ENCODE measurements at regions not wholly inside any gene's neighbourhood (a gene's known extent, or its start where the extent isn't known, plus 50 kb on each side); places are given as distances from the start of the nearest gene placed in this dataset.

- no CpG with 5 or more reads among the region's 2 CpGs for WGBS (ENCODE audit: insufficient coverage)
- peak overlapping the region in 2 of 3 donors; percentile 46 to 67 for H3K4me3 Mint-ChIP-seq
- peaks cover 0 to 5% (median 0%) of the 10 kb centered on the region in 3 donors for H3K4me1 Mint-ChIP-seq
- H3K27ac ChIP-seq (ENCODE audit: low read length) = no peak overlapping the region
- no peaks in the 10 kb centered on the region for H3K9me3 Mint-ChIP-seq
- no peaks in the 10 kb centered on the region for H3K27me3 ChIP-seq (replicated peaks in 1 of 2; ENCODE audit: control insufficient read depth in 2 of 2, extremely low read depth in 1 of 2, insufficient read depth in 2 of 2, low read length in 1 of 2)
- no peak overlapping the region for H3K4me3 ChIP-seq (ENCODE audit: control insufficient read depth in 1 of 2, extremely low read depth in 1 of 2, low read length in 1 of 2)
- H3K9me3 ChIP-seq = no peaks in the 10 kb centered on the region
- POLR2A ChIA-PET = no interaction called here
- no peaks in the 10 kb centered on the region for H3K4me1 ChIP-seq (ENCODE audit: control insufficient read depth in 1 of 2, extremely low read depth in 1 of 2, insufficient read depth in 2 of 2, low read length in 2 of 2)
- H3K27me3 Mint-ChIP-seq = no peaks in the 10 kb centered on the region
- H3K36me3 ChIP-seq (ENCODE audit: control insufficient read depth in 2 of 2, extremely low read depth in 1 of 2, insufficient read depth in 1 of 2, low read length in 1 of 2) = no peaks in the 10 kb centered on the region
- H3K36me3 Mint-ChIP-seq = no peaks in the 10 kb centered on the region
- ATAC-seq (replicated peaks in 1 of 4) = no peak
- no peak for DNase-seq
- H3K27ac Mint-ChIP-seq = no peak overlapping the region
- CTCF ChIA-PET = interaction anchor here (0.6 to 0.7 kb wide), 2 partner anchors 74 to 866 kb away, joined by 3 to 4 read pairs; no protein-coding TSS in a partner anchor
Observed at GRCh38 chr14:22456998-22457594, 131.9 kb downstream of the DAD1 start.

- H3K9me3 Mint-ChIP-seq = no peaks in the 10 kb centered on the region
- Histone ChIP-seq H3K27me3 (replicated peaks in 1 of 2; ENCODE audit: control insufficient read depth in 2 of 2, extremely low read depth in 1 of 2, insufficient read depth in 2 of 2, low read length in 1 of 2) (no peaks in the 10 kb centered on the region), H3K4me3 (ENCODE audit: control insufficient read depth in 1 of 2, extremely low read depth in 1 of 2, low read length in 1 of 2) (no peak overlapping the region), H3K9me3 (no peaks in the 10 kb centered on the region), H3K36me3 (ENCODE audit: control insufficient read depth in 2 of 2, extremely low read depth in 1 of 2, insufficient read depth in 1 of 2, low read length in 1 of 2) (no peaks in the 10 kb centered on the region), H3K4me1 (ENCODE audit: control insufficient read depth in 1 of 2, extremely low read depth in 1 of 2, insufficient read depth in 2 of 2, low read length in 2 of 2) (no peaks in the 10 kb centered on the region), H3K27ac (ENCODE audit: low read length) (no peak overlapping the region)
- no CpG with 5 or more reads among the region's 3 CpGs for WGBS (ENCODE audit: insufficient coverage)
- H3K4me3 Mint-ChIP-seq = peak overlapping the region; percentile 8 to 47 (median 24)
- H3K4me1 Mint-ChIP-seq = peaks cover 0 to 4% (median 0%) of the 10 kb centered on the region in 3 donors
- no peaks in the 10 kb centered on the region for H3K27me3 Mint-ChIP-seq
- no peak overlapping the region for H3K27ac Mint-ChIP-seq
- DNase-seq (no peak), ATAC-seq (replicated peaks in 1 of 4) (no peak)
- POLR2A ChIA-PET = interaction anchor here in 1 of 2 donors (0.7 kb wide), 1 partner anchor 8 kb away, joined by 3 read pairs; no protein-coding TSS in a partner anchor
- H3K36me3 Mint-ChIP-seq = no peaks in the 10 kb centered on the region
- CTCF ChIA-PET = no interaction called here
Observed at GRCh38 chr14:22456421-22456820, 132.6 kb downstream of the DAD1 start.

DNA sequence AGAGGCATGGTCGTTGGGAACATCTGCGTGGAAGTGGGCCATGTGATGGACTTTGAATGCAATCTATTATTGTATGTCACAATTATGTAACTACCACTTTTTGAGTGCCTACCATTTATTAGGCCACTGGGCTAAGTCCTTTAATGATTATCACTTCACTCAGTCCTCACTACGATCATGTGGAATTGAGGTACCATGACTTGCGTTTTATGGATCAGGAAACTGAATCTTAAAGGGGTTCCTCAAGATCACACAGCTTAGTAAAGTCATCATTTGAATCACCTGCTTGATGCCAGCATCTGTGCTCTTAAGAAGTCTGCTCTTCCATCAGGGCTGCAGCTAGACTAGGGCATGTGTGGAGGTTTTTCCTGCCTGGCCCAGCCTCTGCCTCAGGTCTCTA lies 136.7 kb downstream of the DAD1 start:
- no peaks in the 10 kb centered on the region for H3K36me3 Mint-ChIP-seq
- peak overlapping the region in 1 of 2 donors; percentile 35 for H3K4me3 ChIP-seq (ENCODE audit: control insufficient read depth in 1 of 2, extremely low read depth in 1 of 2, low read length in 1 of 2)
- no CpG with 5 or more reads among the region's 4 CpGs for WGBS (ENCODE audit: insufficient coverage)
- no peaks in the 10 kb centered on the region for H3K9me3 ChIP-seq
- no peaks in the 10 kb centered on the region for H3K9me3 Mint-ChIP-seq
- ChIA-PET POLR2A (no interaction called here), CTCF (no interaction called here)
- peak overlapping the region in 1 of 2 donors; percentile 43 for H3K27ac Mint-ChIP-seq
- no peaks in the 10 kb centered on the region for H3K4me1 ChIP-seq (ENCODE audit: control insufficient read depth in 1 of 2, extremely low read depth in 1 of 2, insufficient read depth in 2 of 2, low read length in 2 of 2)
- DNase-seq = no peak
- H3K4me3 Mint-ChIP-seq = peak overlapping the region; percentile 53 to 70 (median 68)
- H3K27ac ChIP-seq (ENCODE audit: low read length) = no peak overlapping the region
- H3K27me3 Mint-ChIP-seq = no peaks in the 10 kb centered on the region
- H3K4me1 Mint-ChIP-seq = peaks cover 0 to 3% (median 0%) of the 10 kb centered on the region in 3 donors
- no peaks in the 10 kb centered on the region for H3K27me3 ChIP-seq (replicated peaks in 1 of 2; ENCODE audit: control insufficient read depth in 2 of 2, extremely low read depth in 1 of 2, insufficient read depth in 2 of 2, low read length in 1 of 2)
- H3K36me3 ChIP-seq (ENCODE audit: control insufficient read depth in 2 of 2, extremely low read depth in 1 of 2, insufficient read depth in 1 of 2, low read length in 1 of 2) = no peaks in the 10 kb centered on the region
- no peak for ATAC-seq (replicated peaks in 1 of 4)

- Histone ChIP-seq H3K4me3 (ENCODE audit: control insufficient read depth in 1 of 2, extremely low read depth in 1 of 2, low read length in 1 of 2) (peak overlapping the region in 1 of 2 donors; percentile 35), H3K27me3 (replicated peaks in 1 of 2; ENCODE audit: control insufficient read depth in 2 of 2, extremely low read depth in 1 of 2, insufficient read depth in 2 of 2, low read length in 1 of 2) (no peaks in the 10 kb centered on the region), H3K36me3 (ENCODE audit: control insufficient read depth in 2 of 2, extremely low read depth in 1 of 2, insufficient read depth in 1 of 2, low read length in 1 of 2) (no peaks in the 10 kb centered on the region), H3K9me3 (no peaks in the 10 kb centered on the region), H3K4me1 (ENCODE audit: control insufficient read depth in 1 of 2, extremely low read depth in 1 of 2, insufficient read depth in 2 of 2, low read length in 2 of 2) (no peaks in the 10 kb centered on the region), H3K27ac (ENCODE audit: low read length) (no peak overlapping the region)
- Mint-ChIP-seq H3K4me3 (peak overlapping the region in 2 of 3 donors; percentile 55 to 59), H3K27ac (no peak overlapping the region), H3K36me3 (no peaks in the 10 kb centered on the region), H3K27me3 (no peaks in the 10 kb centered on the region), H3K9me3 (no peaks in the 10 kb centered on the region), H3K4me1 (peaks cover 0 to 3% (median 0%) of the 10 kb centered on the region in 3 donors)
- DNase-seq (no peak), ATAC-seq (replicated peaks in 1 of 4) (no peak)
- CTCF ChIA-PET = no interaction called here
- WGBS (ENCODE audit: insufficient coverage) = no CpG with 5 or more reads among the region's 7 CpGs
- POLR2A ChIA-PET = no interaction called here
Observed at GRCh38 chr14:22450266-22450665, 138.8 kb downstream of the DAD1 start.

DNA sequence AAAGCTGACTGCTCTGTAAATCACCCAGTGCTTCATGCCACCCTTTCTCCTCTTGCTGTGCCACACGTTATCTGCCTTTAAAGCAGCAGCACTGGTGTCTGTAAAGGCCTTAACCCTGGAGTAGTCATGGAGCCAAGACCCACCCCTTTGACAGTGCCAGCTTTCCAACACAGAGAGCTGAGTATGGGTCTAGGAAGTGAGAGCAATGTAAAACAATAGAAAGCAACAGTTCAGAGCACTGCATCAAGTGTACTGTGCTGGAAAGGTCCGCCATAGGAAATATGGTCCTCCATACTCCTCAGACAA lies 139.5 kb downstream of the DAD1 start:
- ChIA-PET CTCF (no interaction called here), POLR2A (interaction anchor here in 1 of 2 donors (0.6 kb wide), 1 partner anchor 13 kb away, joined by 3 read pairs; no protein-coding TSS in a partner anchor)
- no CpG with 5 or more reads among the region's 2 CpGs for WGBS (ENCODE audit: insufficient coverage)
- Histone ChIP-seq H3K27me3 (replicated peaks in 1 of 2; ENCODE audit: control insufficient read depth in 2 of 2, extremely low read depth in 1 of 2, insufficient read depth in 2 of 2, low read length in 1 of 2) (no peaks in the 10 kb centered on the region), H3K27ac (ENCODE audit: low read length) (no peak overlapping the region), H3K4me3 (ENCODE audit: control insufficient read depth in 1 of 2, extremely low read depth in 1 of 2, low read length in 1 of 2) (no peak overlapping the region), H3K9me3 (no peaks in the 10 kb centered on the region), H3K36me3 (ENCODE audit: control insufficient read depth in 2 of 2, extremely low read depth in 1 of 2, insufficient read depth in 1 of 2, low read length in 1 of 2) (no peaks in the 10 kb centered on the region), H3K4me1 (ENCODE audit: control insufficient read depth in 1 of 2, extremely low read depth in 1 of 2, insufficient read depth in 2 of 2, low read length in 2 of 2) (no peaks in the 10 kb centered on the region)
- Mint-ChIP-seq H3K36me3 (no peaks in the 10 kb centered on the region), H3K27ac (no peak overlapping the region), H3K4me1 (peaks cover 0 to 3% (median 0%) of the 10 kb centered on the region in 3 donors), H3K27me3 (no peaks in the 10 kb centered on the region), H3K4me3 (peak overlapping the region in 1 of 3 donors; percentile 55), H3K9me3 (no peaks in the 10 kb centered on the region)
- no peak for DNase-seq
- no peak for ATAC-seq (replicated peaks in 1 of 4)

DNA sequence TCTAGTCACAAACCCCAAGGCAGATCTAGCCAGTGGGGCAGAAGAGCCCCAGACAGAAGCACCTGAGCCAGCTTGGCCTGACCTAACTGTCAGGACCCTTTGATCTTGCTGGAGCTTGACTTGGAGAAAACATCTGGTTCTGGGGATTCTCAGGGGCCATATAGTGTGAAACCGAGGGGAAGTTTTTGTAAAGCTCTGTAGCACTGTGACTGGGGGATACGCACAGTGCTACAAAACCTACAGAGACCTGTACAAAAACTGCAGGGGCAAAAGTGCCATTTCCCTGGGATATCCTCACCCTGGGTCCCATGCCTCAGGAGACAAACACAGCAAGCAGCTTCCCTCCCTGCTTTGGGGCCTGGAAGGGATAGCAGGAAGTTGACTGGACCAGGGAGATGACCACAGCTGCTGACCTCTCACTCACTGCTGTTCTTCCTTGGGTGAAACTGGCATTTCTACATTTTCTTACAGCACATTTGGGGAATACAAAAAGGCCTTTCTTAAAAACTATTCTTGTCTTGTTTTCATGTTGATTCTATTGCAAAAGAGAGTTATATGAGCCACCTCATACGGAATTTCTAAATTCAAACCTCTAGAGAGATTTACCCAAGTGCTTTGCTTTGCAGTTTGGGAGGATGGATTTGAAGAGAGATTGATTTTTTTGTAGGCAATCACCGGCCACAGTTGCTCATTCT lies 140.0 kb downstream of the DAD1 start:
- no peaks in the 10 kb centered on the region for H3K36me3 Mint-ChIP-seq
- H3K4me3 ChIP-seq (ENCODE audit: control insufficient read depth in 1 of 2, extremely low read depth in 1 of 2, low read length in 1 of 2) = no peak overlapping the region
- no peaks in the 10 kb centered on the region for H3K27me3 Mint-ChIP-seq
- H3K4me3 Mint-ChIP-seq = peak overlapping the region in 1 of 3 donors; percentile 21
- DNase-seq (no peak), ATAC-seq (replicated peaks in 1 of 4) (no peak)
- WGBS (ENCODE audit: insufficient coverage) = no CpG with 5 or more reads among the region's 4 CpGs
- ChIA-PET CTCF (no interaction called here), POLR2A (interaction anchor here in 1 of 2 donors (0.6 kb wide), 1 partner anchor 14 kb away, joined by 3 read pairs; no protein-coding TSS in a partner anchor)
- H3K27ac ChIP-seq (ENCODE audit: low read length) = no peak overlapping the region
- H3K9me3 ChIP-seq = no peaks in the 10 kb centered on the region
- H3K4me1 ChIP-seq (ENCODE audit: control insufficient read depth in 1 of 2, extremely low read depth in 1 of 2, insufficient read depth in 2 of 2, low read length in 2 of 2) = no peaks in the 10 kb centered on the region
- no peaks in the 10 kb centered on the region for H3K27me3 ChIP-seq (replicated peaks in 1 of 2; ENCODE audit: control insufficient read depth in 2 of 2, extremely low read depth in 1 of 2, insufficient read depth in 2 of 2, low read length in 1 of 2)
- peaks cover 0 to 3% (median 0%) of the 10 kb centered on the region in 3 donors for H3K4me1 Mint-ChIP-seq
- H3K27ac Mint-ChIP-seq = no peak overlapping the region
- H3K36me3 ChIP-seq (ENCODE audit: control insufficient read depth in 2 of 2, extremely low read depth in 1 of 2, insufficient read depth in 1 of 2, low read length in 1 of 2) = no peaks in the 10 kb centered on the region
- no peaks in the 10 kb centered on the region for H3K9me3 Mint-ChIP-seq

All from T-cell (primary cell).